ENCODE measurements at regions not wholly inside any gene's neighbourhood (a gene's known extent, or its start where the extent isn't known, plus 50 kb on each side); places are given as distances from the start of the nearest gene placed in this dataset.

GRCh38 chr6:109224994-109225393 lies 129.7 kb downstream of the CEP57L1 start:
- DNase-seq = no peak

- no peak for DNase-seq
These were observed 129.0 kb downstream of the CEP57L1 start for GRCh38 chr6:109224107-109224875.

- DNase-seq = no peak
These were observed 127.5 kb downstream of the CEP57L1 start for GRCh38 chr6:109222848-109223247.

GRCh38 chr6:109221543-109222195 lies 126.4 kb downstream of the CEP57L1 start:
- no peak for DNase-seq
